ENCODE measurements at regions not wholly inside any gene's neighbourhood (a gene's known extent, or its start where the extent isn't known, plus 50 kb on each side); places are given as distances from the start of the nearest gene placed in this dataset.

DNA sequence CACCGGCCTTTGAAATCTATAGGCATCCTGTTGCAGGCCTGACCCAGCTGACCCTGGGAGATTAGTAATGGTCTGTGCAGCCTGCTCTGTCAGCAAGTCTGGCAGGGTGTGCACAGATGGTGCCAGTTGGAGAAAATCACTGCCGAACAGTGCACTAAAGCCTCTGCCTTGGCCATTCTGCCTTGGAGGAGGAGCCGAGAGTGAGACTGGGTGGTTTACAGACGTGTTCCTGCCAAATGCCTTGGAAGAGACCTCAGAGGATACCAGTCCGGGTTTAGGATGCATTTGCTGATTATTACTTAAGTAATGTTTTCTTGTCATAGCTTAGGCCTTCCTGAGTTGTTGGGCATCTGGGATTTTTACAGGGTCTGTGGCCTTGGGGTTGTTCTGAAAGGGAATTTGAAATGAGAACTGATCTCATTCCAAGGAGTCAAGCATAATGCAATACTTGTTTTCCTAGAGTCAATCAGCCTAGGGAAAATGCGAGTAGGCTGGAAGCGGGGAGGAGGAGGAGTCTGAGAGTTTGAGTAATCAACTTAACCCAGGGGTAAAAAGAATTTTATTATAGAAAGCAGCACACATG lies 292.1 kb downstream of the SOX4 start:
- no peak for DNase-seq (ENCODE audit: low read depth)

DNA sequence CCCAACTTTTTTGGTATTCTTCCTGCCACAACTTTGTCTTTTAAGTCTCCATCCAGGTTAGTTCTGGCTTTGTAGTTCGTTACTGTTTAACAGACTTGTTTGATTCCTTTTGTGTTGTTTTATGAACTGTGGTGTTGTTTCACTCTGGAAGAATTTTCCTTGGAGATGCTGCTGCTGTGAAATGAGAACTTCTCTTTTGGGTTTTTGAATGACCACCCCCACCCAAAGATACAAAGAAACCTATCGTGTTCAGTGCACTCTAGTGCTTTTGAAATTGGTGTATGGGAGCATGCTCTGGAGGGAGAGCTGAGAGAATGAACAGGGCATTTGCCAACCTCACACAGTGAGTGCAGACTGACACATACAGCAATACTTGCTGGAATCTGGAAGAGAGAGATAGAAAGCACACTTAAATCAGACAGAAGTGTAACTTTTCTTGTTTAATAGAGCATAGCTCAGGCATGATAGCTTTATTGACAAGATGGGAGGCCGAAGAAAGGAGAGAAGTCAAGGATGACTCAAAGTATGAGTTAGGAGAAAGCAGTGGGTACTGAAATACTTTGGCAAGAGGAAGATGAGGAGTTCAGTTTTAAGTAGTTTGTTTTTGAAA lies 293.1 kb downstream of the SOX4 start:
- DNase-seq (ENCODE audit: low read depth): no peak

DNA sequence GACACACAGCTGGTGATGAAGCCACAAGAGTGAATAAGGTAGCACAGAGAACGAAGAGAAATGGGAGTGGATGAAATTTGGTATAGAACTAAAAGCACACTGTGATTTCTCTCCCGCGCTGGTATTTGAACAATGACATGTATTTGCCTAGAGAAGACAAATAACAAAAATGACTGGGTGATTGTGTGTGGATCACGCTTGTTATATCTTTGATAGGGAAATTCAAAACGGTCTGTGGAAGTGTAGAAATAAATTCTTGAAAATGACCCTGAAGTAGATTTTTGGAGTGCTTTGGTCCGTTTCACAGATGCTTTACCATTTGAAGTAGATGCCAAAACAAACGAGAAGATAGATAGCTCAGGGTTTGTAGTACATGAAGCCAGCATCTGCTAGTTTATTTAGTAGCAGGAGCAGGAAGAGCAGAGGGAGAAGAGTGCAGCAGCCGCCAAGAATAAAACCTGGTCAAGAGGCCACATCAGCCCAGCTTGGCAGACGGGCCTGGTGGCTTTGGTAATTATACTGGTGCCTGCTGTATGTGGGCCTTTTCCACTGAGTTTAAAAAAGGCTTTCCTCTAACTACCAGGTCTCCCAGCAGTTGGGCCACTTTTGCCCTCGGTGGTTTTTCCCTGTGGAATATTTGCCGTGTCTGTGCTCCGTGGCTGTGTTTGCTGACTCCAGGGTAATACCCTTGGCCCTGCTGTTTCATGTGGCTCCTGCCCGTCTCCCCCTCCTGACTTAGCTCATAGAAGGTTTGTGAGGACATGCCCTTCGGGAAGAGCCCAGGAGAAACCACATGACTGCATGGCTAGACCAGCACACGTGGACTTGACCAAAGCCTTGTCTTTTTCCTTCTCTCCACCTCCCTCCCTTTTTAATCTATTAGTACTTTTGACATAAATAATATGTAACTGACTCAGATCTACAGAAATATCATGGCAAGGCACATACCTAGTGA lies 294.0 kb downstream of the SOX4 start:
- DNase-seq (ENCODE audit: low read depth): no peak

DNA sequence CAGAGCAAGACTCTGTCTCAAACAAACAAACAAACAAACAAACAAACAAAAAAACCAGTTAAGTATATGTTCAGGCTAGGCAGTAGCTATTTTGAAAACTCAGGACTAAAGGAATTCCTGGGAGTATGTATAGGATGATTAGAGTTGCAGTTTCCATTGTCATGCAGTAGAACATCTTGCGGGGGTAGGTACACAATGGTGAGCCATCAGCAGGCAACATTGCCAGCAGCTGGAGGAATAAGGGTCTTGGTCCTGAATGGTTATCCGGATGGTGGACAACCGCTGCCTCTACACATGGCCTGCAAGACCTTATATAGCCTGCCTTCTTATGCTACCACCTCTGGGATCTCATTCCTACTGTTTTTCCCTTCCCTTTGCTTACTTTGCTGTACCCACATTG lies 297.5 kb downstream of the SOX4 start:
- DNase-seq (ENCODE audit: low read depth): no peak

DNA sequence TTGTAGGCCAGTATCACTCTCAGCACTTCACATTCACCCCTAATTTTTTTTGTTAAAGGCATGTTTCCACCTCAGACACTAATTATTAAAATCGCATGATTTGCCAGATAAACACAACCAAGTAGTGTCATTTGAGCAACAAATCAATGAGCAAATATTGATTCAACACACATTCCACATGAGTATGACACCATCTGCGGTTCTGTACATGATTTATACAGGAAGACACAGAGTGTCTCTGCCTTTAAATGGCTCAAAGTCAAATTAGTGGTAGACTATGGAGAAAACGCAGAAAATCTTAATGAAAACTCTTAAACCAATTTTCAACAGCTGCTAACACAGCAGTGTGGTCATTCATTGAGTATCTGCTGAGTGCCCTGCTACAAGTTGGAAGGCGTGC lies 300.2 kb downstream of the SOX4 start:
- DNase-seq (ENCODE audit: low read depth): no peak

DNA sequence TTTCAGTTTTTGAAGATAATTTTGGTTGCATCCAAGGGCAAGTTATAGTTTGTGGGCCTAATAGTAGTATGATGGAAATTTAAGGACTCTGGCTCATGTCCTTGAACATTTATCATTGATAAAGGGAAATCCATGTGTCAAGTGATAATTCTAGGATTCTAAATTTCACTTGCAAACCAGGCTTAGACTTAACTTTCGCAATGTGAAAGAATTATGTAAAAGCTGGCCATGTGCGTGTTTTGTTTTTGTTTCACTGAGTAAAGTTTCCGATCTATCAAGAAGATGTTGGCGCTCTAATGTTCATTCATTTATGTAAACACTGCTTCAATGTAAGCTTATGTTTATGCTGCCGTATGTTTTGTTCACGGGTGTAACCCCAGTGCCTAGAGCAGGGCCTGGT lies 302.0 kb downstream of the SOX4 start:
- no peak for DNase-seq (ENCODE audit: low read depth)

DNA sequence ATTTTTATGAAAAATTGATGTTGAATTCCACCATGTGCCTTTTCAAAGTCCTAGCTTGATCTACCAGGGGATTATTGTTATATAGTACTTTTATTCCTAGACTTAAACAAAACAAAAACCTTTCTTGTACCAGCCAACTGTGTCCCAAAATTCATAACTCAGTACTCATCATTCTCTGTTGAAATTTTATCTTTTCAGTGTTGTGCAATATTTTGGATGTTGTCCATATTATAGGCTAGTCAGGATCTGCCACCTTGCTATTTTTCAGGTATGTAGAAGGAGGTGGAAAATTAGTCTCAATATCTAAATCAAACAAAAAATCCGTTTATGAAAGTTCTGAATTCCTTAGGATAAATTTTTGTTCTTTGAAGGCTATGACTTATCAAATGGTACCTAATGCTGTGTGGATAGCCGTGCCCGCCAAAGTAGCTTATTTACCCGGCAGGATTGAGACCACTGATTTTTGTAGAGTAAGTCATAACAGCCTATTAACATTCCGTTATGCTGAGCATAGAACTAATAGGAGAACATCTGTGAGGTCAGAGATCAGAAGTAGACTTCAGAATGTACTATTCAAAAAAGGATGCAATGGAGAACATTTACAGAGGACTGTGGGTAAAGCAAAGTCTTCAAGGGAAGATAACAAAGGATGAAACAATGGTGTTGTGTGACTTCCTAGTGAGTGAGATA lies 304.7 kb downstream of the SOX4 start:
- DNase-seq (ENCODE audit: low read depth): no peak

DNA sequence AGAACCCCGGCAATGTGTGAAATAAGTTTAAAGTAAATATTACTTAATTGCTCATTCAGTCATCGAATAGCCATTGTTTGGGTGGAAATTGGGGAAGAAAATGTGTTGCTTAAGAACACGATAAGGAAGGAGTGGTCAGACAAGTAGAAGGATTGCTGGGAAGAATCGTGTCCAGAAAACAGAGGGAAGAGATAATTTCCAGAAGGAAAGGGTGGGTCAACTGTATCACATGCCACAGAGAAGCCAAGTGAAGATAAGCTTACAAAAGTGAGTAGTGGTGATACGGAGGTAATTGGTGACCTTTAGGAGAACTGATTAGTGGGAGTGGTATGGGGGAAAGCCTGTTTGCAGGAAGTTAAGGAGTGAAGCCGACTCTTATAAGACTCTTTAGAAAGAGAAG lies 306.2 kb downstream of the SOX4 start:
- DNase-seq (ENCODE audit: low read depth): no peak

DNA sequence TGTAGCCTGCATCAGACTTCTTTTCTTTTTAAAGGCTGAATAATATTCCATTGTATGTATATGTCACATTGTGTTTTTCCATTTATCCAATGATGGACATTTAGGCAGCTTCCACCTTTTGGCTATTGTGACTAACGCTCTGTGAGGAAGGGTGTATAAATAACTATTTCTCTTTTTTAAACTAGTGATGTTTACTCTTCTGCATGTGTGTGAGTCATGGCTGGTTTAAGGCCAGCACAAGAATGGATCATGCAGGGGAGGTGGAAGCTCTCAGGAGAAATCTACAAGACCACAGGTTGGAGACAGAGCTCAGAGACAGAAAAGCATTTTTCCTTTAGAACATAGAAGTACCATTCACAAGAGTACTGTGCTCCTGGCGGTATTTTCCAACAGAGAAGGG lies 307.2 kb downstream of the SOX4 start:
- no peak for DNase-seq (ENCODE audit: low read depth)

DNA sequence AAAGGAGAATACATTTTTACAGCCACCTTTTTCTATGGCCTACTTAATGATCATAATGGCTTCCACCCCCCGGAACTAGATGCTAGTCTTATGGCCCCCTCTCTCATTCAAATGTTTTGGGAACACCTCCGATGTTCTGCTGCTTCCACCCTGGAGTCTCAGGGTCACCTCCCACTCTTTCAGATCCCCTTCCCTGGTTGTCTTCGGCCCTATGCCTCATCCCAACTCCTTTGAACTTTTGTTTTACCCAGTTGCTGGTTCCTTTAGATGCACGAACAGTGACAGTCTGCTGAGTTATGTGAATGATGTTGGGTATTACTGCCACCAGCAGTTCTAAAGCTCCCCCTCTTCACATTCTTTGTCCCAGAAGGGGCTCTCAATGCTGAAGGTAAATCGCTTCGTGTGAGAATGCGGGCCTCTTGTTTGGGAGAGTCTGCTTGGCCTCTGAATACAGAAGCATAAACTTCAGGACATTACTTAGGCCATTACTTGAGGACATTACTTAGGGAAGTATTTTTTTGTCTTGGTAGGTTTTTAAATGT lies 309.1 kb downstream of the SOX4 start:
- DNase-seq (ENCODE audit: low read depth): no peak

DNA sequence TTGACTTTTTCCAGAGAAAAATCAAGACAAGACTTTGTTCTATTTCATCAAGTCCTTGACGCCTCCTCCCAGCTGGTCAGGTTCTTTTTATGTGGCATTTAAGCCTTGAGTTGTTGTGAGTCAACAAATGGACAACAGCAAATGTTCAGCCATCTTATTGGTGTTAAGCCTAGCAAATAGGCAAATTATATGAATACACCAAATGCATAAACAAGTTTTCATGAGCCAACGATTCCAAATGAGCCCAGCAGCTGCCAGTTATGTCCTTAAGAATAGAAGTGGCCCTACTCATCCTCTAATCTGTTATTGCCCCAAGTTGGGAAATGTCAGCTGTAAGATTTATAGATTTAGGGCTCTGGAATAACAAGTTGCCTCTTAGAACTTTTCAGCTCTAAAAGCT lies 312.0 kb downstream of the SOX4 start:
- DNase-seq (ENCODE audit: low read depth): no peak

DNA sequence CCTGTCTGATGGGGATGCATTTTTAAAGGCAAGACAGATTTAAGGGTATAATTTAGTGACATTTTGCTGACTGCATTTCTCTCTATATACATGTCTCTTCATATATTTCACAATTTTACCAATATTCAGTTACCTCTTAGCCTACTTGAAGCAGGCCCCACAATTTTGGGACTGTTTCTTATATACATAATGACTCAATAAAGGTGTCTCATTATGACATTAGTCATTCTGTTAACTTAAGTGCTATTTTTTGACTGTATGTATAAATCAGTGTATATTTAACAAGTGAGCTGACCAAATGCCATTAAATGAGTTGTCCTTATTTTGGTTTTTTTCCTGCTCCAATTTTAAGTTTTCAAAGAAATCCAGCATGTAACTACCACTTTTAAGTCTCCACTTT lies 313.3 kb downstream of the SOX4 start:
- no peak for DNase-seq (ENCODE audit: low read depth)

DNA sequence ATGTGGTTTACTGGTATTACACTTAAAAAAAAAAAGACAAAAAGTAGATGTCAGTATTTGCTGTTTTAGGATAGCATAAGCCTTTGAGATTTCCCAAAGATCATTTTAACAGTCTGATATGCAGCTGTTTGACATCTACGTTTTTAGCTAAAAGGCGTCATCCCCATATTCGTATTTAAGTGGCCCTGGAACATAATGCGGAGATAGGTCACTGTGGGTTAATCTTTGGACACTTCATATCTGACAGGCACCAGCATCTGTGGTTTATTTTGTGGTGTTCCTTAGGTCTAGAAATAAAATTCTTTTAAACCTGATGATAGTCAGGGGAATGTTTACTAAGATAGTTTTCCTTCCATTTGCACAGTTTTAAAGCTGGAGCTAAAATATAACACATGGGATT lies 313.7 kb downstream of the SOX4 start:
- DNase-seq (ENCODE audit: low read depth): no peak

DNA sequence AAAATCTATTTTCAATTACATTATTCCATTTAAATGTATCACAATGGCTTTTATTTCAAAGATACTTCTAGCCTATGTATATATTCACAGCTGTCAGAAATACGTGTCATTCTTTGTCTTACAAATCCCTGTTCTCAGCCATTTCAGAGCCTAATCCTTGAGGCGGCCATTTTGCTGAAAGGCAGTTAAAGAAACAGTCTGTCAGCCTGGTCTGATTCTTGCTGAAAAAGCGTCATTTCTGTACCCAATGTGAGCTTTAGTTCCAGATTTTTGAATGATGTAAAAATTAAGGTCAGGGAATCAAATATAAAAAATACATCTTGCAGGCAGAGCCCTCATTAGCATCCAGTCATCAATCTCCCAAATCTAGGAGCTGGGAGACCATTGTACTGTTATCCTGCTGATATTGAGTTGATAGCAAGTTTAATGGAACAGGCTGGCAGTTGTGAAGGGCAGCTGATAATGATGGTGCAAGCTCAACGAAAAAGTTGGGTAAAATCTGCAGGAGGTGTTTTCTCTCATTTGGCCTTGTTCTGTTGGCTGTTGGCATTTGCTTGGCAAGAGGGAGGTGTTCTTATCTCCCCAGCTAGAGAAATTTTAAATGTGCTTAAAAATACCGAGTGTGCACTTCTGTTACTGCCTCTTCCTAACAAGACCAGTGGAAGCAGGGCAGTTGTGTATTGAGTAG lies 314.8 kb downstream of the SOX4 start:
- DNase-seq (ENCODE audit: low read depth): no peak

DNA sequence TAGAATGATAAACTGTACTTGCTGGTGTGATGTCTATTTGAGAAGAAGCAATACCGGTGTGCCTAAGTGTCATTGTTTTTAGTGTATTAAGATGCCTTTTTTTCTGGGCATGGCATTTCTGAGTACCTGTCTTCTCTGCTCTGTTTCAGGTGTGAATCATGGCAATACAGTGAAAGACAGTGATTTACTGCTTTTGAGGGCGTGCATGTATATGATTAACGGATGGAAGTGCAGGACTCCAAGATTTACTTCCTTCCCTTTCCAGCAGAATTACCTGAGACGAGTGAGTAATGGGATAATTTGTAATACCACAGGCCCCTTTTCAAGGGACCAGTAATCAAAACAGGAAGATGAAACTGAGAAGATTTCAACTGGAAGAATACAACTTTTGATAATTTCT lies 315.8 kb downstream of the SOX4 start:
- DNase-seq (ENCODE audit: low read depth): no peak

DNA sequence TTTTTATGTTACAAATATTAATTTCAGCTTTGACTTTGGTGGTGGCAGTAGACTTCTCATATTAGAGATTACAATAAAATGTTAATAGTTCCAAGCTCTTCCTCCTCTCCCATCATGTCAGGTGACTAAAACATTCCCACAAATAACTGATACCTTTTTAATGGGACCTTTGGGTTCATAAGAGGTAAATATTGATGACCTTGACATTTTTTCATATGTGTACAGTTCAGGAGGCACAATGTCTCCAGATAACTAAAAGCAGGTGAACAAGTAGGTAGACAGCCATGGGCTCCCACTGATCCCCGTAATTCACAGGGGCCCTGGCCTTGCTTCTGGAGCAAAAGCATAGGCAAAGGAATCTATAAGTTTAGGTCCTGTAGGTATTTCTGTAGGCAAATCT lies 317.7 kb downstream of the SOX4 start:
- DNase-seq (ENCODE audit: low read depth): no peak

DNA sequence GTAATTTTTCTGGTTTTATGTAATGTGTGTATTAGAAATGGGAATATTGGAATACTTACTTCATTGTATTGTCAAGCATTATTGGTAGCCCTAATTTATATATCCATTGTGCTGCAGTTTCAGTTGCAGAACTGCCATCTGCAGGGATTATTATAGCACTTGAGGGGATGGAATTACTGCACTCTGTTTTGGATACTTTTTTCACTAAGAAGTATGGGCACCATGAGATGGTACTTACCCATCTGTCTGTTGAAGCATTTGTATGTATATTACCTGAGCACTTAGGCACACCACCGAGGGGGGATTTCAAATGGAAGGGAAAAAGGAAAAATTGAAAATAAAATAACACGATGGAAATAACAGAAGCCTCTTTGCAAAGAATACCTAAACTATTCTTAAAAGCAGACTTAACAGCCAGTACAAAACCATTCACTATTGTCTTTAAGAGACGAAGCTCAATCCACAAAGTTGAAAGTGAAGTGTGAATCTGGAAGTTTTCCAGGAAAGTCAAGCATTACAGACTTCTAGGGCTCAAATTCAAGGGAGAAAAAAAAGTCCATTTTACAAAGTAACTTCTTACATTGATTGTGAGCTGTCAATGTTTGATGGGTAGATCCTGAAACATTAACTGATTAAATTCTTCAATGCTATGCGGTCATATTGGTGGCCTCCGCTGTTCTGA lies 318.7 kb downstream of the SOX4 start:
- no peak for DNase-seq (ENCODE audit: low read depth)

DNA sequence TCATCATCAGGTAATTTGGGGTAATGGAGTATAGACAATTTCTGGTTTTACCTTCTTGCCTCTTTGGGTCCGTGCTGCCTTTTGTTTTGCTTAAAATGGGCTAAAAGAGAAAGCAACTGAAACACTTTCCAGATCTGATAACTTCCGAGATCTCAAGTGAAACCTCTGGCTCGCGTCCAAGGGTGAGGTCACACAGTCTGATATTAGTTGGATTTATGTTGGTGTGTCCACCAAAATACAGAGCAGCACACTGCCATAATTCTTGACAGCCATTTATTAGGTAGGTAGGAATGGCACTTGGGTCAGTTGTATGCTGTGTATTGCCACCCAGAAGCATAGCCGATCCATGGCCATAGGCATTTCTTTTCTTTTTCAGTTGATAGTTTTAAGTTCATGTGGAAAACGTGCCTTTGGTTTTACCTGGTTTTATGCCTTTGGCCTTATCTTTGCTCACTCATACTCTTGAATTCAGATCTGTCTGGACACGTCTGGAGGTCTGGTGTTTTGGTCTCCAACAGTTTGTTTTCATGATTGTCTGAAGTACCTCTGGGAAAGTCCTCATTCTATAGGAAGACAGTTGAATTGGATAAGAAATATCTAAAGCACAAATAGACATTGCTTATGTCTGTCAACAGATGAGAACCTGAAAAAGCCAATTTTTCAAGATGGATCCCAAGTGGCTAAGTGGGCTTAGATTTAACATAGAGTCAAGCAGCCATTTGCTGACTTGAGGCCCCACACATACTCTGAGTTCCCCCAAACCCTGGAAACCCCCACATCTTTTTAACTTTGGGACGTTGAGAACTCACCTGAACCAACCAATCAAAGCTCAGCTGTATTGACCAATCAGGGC lies 320.8 kb downstream of the SOX4 start:
- no peak for DNase-seq (ENCODE audit: low read depth)

DNA sequence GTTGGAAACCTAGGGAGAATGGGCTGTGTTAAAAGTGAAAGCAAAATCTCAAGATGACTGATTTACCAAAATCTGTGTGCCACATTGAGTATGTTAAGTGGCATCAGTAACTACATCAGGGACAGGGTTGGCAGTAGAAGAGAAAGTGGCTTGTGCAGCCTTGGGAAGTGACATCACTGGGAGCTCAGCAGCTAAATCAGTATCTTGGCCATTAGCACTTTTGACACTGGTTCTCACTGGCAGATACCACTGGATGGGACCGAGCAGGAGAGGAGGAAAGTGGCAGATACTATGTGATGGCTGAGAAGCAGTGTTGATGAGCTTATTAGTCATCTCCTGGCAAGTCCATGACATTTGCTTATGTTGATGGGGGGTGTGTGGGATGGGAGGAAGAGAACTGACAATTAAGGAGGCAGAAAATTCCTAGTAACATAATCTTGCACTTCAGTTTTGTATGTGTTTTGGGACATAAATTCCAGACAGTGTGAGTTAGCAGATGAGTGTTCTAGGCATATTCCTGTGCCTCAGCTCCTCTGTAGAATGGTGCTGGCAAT lies 322.2 kb downstream of the SOX4 start:
- DNase-seq (ENCODE audit: low read depth): no peak

DNA sequence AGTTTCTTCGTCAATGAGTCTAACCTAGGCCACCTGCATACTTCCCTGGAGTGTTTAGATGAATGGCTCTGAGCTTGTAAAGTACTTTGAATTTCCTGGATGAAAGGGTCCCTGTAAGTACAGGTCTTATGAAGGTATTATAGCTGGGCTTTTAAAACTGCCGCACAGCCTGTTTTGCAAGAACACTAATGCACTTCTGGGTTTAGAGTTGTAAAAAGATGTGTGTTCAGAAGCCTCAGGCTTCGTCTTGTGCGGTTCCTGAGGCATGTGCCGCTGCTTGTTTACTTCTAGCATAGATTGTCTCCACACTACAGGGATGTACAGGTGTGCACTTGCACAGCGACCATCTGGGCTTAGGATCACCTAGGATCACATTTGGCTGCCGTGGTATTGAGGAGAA lies 324.5 kb downstream of the SOX4 start:
- no peak for DNase-seq (ENCODE audit: low read depth)

Measured in stimulated activated CD8-positive, alpha-beta memory T cell treated with anti-CD3 and anti-CD28 coated beads, Interleukin-12 subunit alpha, Interleukin-12 subunit beta, amount 100 ng/mL, for 4 hours (primary cell).